PC-3 (cell line): ENCODE measurements at regions not wholly inside any gene's neighbourhood (a gene's known extent, or its start where the extent isn't known, plus 50 kb on each side); places are given as distances from the start of the nearest gene placed in this dataset.

Experiments used
- CTCF ChIP-seq: fragments of 300-600 bp; sonication (generic); conservative IDR thresholded peaks from 2 replicates; pipeline ENCODE4 v1.5.1; 2017; ENCODE audit warnings: antibody characterized with exemption, low read depth, mild to moderate bottlenecking, low read length
- EZH2 ChIP-seq: fragments of 300-600 bp; sonication (generic); IDR thresholded peaks from one replicate; pipeline ENCODE4 v1.6.1; 2017; ENCODE audit warnings: antibody characterized with exemption, mild to moderate bottlenecking, low read length; ENCODE audit not compliant: unreplicated experiment
- EZH2phosphoT487 ChIP-seq: fragments of 300-600 bp; sonication (generic); IDR thresholded peaks from 2 replicates; pipeline ENCODE4 v1.6.1; 2018; ENCODE audit warnings: mild to moderate bottlenecking, antibody characterized with exemption, low read length, borderline replicate concordance

DNA sequence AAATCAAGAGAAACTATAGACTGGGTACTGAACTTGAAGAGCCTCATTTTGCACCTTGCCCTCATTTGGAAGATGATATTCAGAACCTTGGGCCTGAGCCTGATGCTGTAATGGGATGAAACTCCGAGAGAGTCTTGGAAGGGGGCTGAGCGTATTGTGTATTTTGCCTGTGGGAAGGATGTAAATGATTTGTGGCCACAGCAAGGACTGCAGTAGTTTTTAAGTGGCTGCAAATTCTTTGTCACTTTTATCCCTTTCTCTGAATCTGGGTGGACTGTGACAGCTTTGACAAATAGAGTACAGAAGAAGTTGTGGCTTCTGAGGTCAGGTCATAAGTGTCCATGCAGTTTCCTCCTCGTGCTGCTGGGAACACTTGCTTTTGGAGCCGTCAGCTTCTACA, 221.2 kb downstream of the ADRA2A start:
- TF ChIP-seq EZH2phosphoT487 (no peak), CTCF (no peak), EZH2 (no peak)
